Mesendoderm (in vitro differentiated cells): ENCODE measurements at regions not wholly inside any gene's neighbourhood (a gene's known extent, or its start where the extent isn't known, plus 50 kb on each side); places are given as distances from the start of the nearest gene placed in this dataset.
A peak's percentile ranks its signal among the peaks of the same experiment; 100 is the strongest.

Source experiments
- DNase-seq: peaks from one replicate; pipeline ENCODE4 v3.0.0; 2013
- H2AK5ac ChIP-seq: 2 replicates; pipeline ENCODE4 v1.6.1; 2013; ENCODE audit warnings: low read length, inconsistent platforms
- H2BK120ac ChIP-seq: 2 replicates; pipeline ENCODE4 v1.6.1; 2013; ENCODE audit warnings: low read depth, mild to moderate bottlenecking, low read length, moderate library complexity, mixed read lengths
- H2BK15ac ChIP-seq: replicated peaks from 2 replicates; pipeline ENCODE4 v1.6.1; 2013; ENCODE audit warnings: low read depth, mild to moderate bottlenecking, moderate library complexity
- H2BK5ac ChIP-seq: 2 replicates; pipeline ENCODE4 v1.6.1; 2013; ENCODE audit warnings: low read length, inconsistent platforms
- H3K18ac ChIP-seq: 2 replicates; pipeline ENCODE4 v1.6.1; 2013; ENCODE audit warnings: mild to moderate bottlenecking, low read length, mixed read lengths
- H3K23ac ChIP-seq: one replicate; pipeline ENCODE4 v1.6.1; 2013; ENCODE audit warnings: low read length
- H3K27ac ChIP-seq: 2 replicates; pipeline ENCODE4 v1.5.1; 2013; ENCODE audit warnings: low read depth, mild to moderate bottlenecking, inconsistent platforms, low read length, moderate library complexity
- H3K27me3 ChIP-seq: 2 replicates; pipeline ENCODE4 v1.6.1; 2013; ENCODE audit warnings: low read length, control low read depth, mild to moderate bottlenecking, inconsistent platforms; ENCODE audit not compliant: insufficient read depth, poor library complexity
- H3K36me3 ChIP-seq: 2 replicates; pipeline ENCODE4 v1.6.1; 2013; ENCODE audit warnings: low read length, inconsistent platforms; ENCODE audit not compliant: control insufficient read depth, insufficient read depth
- H3K4ac ChIP-seq: one replicate; pipeline ENCODE4 v1.6.1; 2013; ENCODE audit warnings: low read depth, mild to moderate bottlenecking, low read length, moderate library complexity
- H3K4me1 ChIP-seq: 2 replicates; pipeline ENCODE4 v1.6.1; 2013; ENCODE audit warnings: low read depth, low read length, inconsistent platforms; ENCODE audit not compliant: control insufficient read depth
- H3K4me2 ChIP-seq: 2 replicates; pipeline ENCODE4 v1.6.1; 2013; ENCODE audit warnings: low read length
- H3K4me3 ChIP-seq: 2 replicates; pipeline ENCODE4 v1.5.1; 2013; ENCODE audit warnings: mild to moderate bottlenecking, low read length
- H3K56ac ChIP-seq: one replicate; pipeline ENCODE4 v1.6.1; 2013; ENCODE audit warnings: low read length
- H3K79me1 ChIP-seq: 2 replicates; pipeline ENCODE4 v1.6.1; 2013; ENCODE audit warnings: low read length, inconsistent platforms
- H3K79me2 ChIP-seq: 2 replicates; pipeline ENCODE4 v1.6.1; 2013; ENCODE audit warnings: mild to moderate bottlenecking, low read length; ENCODE audit not compliant: control insufficient read depth, insufficient read depth
- H3K9ac ChIP-seq: 2 replicates; pipeline ENCODE4 v1.6.1; 2013; ENCODE audit warnings: low read length, inconsistent platforms
- H4K5ac ChIP-seq: one replicate; pipeline ENCODE4 v1.6.1; 2013; ENCODE audit warnings: low read length
- H4K8ac ChIP-seq: one replicate; pipeline ENCODE4 v1.6.1; 2013; ENCODE audit warnings: low read depth, mild to moderate bottlenecking, control low read depth, low read length, moderate library complexity
- WGBS: extraction: QIAGEN DNeasy Blood & Tissue Kit; methylation state at CpG from one replicate; pipeline ENCODE4 v1.1.7; 2013; ENCODE audit warnings: low lambda C conversion rate, missing lambda C conversion rate; ENCODE audit not compliant: insufficient coverage; ENCODE audit errors: extremely low coverage; 5-methylcytosine and 5-hydroxymethylcytosine counted together

- peak overlapping the region; percentile 86 for H4K8ac ChIP-seq
- DNase-seq: peak; percentile 88
- no peaks in the 10 kb centered on the region for H3K27me3 ChIP-seq
- no peak overlapping the region for H3K4ac ChIP-seq
- H2BK15ac ChIP-seq: peak overlapping the region; percentile 92
- no peaks in the 10 kb centered on the region for H3K79me2 ChIP-seq
- H3K4me2 ChIP-seq: no peak overlapping the region
- H3K56ac ChIP-seq: peak overlapping the region; percentile 65
- no peaks in the 10 kb centered on the region for H3K36me3 ChIP-seq
- H3K18ac ChIP-seq: peak overlapping the region; percentile 30
- no peaks in the 10 kb centered on the region for H3K79me1 ChIP-seq
- H4K5ac ChIP-seq: no peak overlapping the region
- H2BK120ac ChIP-seq: peak overlapping the region; percentile 82
- H3K4me3 ChIP-seq: no peak overlapping the region
- no peak overlapping the region for H2AK5ac ChIP-seq
- no peak overlapping the region for H3K23ac ChIP-seq
- H3K27ac ChIP-seq: peak overlapping the region; percentile 91
- peaks cover 7% of the 10 kb centered on the region for H3K4me1 ChIP-seq
- H2BK5ac ChIP-seq: peak overlapping the region; percentile 89
- peak overlapping the region; percentile 10 for H3K9ac ChIP-seq
- WGBS: no CpG with 5 or more reads among the region's 1 CpG
Observed at GRCh38 chr6:122007339-122007738, 392.1 kb upstream of the HSF2 start.

- Histone ChIP-seq H3K56ac (peak overlapping the region; percentile 81), H3K4me2 (no peak overlapping the region), H3K9ac (peak overlapping the region; percentile 52), H3K27ac (peak overlapping the region; percentile 96), H2BK15ac (no peak overlapping the region), H3K4ac (no peak overlapping the region), H2BK120ac (peak overlapping the region; percentile 79), H3K4me1 (peaks cover 7% of the 10 kb centered on the region), H2BK5ac (peak overlapping the region; percentile 99), H3K27me3 (no peaks in the 10 kb centered on the region), H3K18ac (peak overlapping the region; percentile 32), H3K36me3 (no peaks in the 10 kb centered on the region), H2AK5ac (peak overlapping the region; percentile 59), H3K79me1 (no peaks in the 10 kb centered on the region), H4K8ac (peak overlapping the region; percentile 30), H4K5ac (peak overlapping the region; percentile 99), H3K23ac (no peak overlapping the region), H3K4me3 (no peak overlapping the region), H3K79me2 (no peaks in the 10 kb centered on the region)
- peak; percentile 92 for DNase-seq
- no CpG with 5 or more reads among the region's 6 CpGs for WGBS
Observed at GRCh38 chr6:122008101-122008999, 391.1 kb upstream of the HSF2 start.

GRCh38 chr6:122009000-122009350 lies 390.5 kb upstream of the HSF2 start:
- Histone ChIP-seq H3K9ac (no peak overlapping the region), H3K18ac (no peak overlapping the region), H3K27me3 (no peaks in the 10 kb centered on the region), H4K8ac (no peak overlapping the region), H2BK15ac (no peak overlapping the region), H2BK5ac (peak overlapping the region; percentile 77), H3K79me2 (no peaks in the 10 kb centered on the region), H3K4me3 (no peak overlapping the region), H2AK5ac (no peak overlapping the region), H3K4me2 (no peak overlapping the region), H3K56ac (no peak overlapping the region), H3K23ac (no peak overlapping the region), H3K36me3 (no peaks in the 10 kb centered on the region), H2BK120ac (no peak overlapping the region), H3K4ac (no peak overlapping the region), H3K79me1 (no peaks in the 10 kb centered on the region), H3K27ac (no peak overlapping the region), H4K5ac (no peak overlapping the region), H3K4me1 (peaks cover 7% of the 10 kb centered on the region)
- DNase-seq: no peak

- no peak overlapping the region for H3K18ac ChIP-seq
- no peak overlapping the region for H3K27ac ChIP-seq
- no peak overlapping the region for H2BK120ac ChIP-seq
- no peak overlapping the region for H4K8ac ChIP-seq
- WGBS: no CpG with 5 or more reads among the region's 1 CpG
- H3K36me3 ChIP-seq: no peaks in the 10 kb centered on the region
- no peak overlapping the region for H3K4ac ChIP-seq
- no peak overlapping the region for H2BK5ac ChIP-seq
- no peaks in the 10 kb centered on the region for H3K27me3 ChIP-seq
- DNase-seq: no peak
- no peak overlapping the region for H3K23ac ChIP-seq
- H4K5ac ChIP-seq: no peak overlapping the region
- H3K4me2 ChIP-seq: no peak overlapping the region
- H3K79me2 ChIP-seq: no peaks in the 10 kb centered on the region
- peaks cover 4% of the 10 kb centered on the region for H3K4me1 ChIP-seq
- no peak overlapping the region for H2AK5ac ChIP-seq
- H3K4me3 ChIP-seq: no peak overlapping the region
- no peak overlapping the region for H3K9ac ChIP-seq
- no peak overlapping the region for H3K56ac ChIP-seq
- no peaks in the 10 kb centered on the region for H3K79me1 ChIP-seq
- no peak overlapping the region for H2BK15ac ChIP-seq
Observed at GRCh38 chr6:122012578-122012977, 386.9 kb upstream of the HSF2 start.

- H3K9ac ChIP-seq: no peak overlapping the region
- no peak overlapping the region for H2BK15ac ChIP-seq
- H3K4ac ChIP-seq: no peak overlapping the region
- H3K79me1 ChIP-seq: no peaks in the 10 kb centered on the region
- no peak overlapping the region for H2BK120ac ChIP-seq
- H3K4me2 ChIP-seq: no peak overlapping the region
- H3K4me3 ChIP-seq: no peak overlapping the region
- no peaks in the 10 kb centered on the region for H3K79me2 ChIP-seq
- H3K4me1 ChIP-seq: no peaks in the 10 kb centered on the region
- H3K56ac ChIP-seq: no peak overlapping the region
- WGBS: no CpG with 5 or more reads among the region's 3 CpGs
- H4K5ac ChIP-seq: no peak overlapping the region
- no peaks in the 10 kb centered on the region for H3K27me3 ChIP-seq
- no peaks in the 10 kb centered on the region for H3K36me3 ChIP-seq
- H3K27ac ChIP-seq: no peak overlapping the region
- H4K8ac ChIP-seq: no peak overlapping the region
- H2AK5ac ChIP-seq: no peak overlapping the region
- H3K18ac ChIP-seq: no peak overlapping the region
- no peak for DNase-seq
- no peak overlapping the region for H3K23ac ChIP-seq
- no peak overlapping the region for H2BK5ac ChIP-seq
Observed at GRCh38 chr6:122014961-122015360, 384.5 kb upstream of the HSF2 start.
